ENCODE measurements at regions not wholly inside any gene's neighbourhood (a gene's known extent, or its start where the extent isn't known, plus 50 kb on each side); places are given as distances from the start of the nearest gene placed in this dataset.

- no peak for TF ChIP-seq POLR2A (IDR thresholded peaks at IDR 0.05)
- TF ChIP-seq CTCF (IDR thresholded peaks at IDR 0.05) = no peak
- TF ChIP-seq EP300 (IDR thresholded peaks at IDR 0.05) = no peak
These were observed 2237.8 kb downstream of the PCDH9 start for GRCh38 chr13:64992314-64992713.
